ENCODE measurements at regions not wholly inside any gene's neighbourhood (a gene's known extent, or its start where the extent isn't known, plus 50 kb on each side); places are given as distances from the start of the nearest gene placed in this dataset.

DNA sequence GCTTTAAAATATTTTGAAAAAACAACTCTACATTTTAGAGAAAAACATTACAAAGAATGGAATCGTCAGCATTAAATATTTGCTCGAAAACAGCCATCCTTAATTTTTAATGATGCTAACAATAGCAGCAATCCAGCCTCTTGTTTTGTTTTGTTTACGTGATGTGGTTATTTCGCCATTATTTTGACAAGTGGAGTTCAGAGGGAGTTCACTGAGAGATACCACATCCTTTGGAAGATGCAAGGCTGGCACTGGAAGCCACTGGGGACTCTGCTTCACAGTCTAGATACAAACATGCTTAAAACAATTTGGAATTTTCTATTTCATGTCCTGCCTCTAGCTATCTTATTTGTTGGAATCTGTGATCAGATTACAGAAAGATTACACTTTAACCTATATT lies 556.3 kb downstream of the PCDH17 start:
- DNase-seq (ENCODE audit: extremely low read depth, low read depth): no peak
- TF ChIP-seq, protein P1, sequence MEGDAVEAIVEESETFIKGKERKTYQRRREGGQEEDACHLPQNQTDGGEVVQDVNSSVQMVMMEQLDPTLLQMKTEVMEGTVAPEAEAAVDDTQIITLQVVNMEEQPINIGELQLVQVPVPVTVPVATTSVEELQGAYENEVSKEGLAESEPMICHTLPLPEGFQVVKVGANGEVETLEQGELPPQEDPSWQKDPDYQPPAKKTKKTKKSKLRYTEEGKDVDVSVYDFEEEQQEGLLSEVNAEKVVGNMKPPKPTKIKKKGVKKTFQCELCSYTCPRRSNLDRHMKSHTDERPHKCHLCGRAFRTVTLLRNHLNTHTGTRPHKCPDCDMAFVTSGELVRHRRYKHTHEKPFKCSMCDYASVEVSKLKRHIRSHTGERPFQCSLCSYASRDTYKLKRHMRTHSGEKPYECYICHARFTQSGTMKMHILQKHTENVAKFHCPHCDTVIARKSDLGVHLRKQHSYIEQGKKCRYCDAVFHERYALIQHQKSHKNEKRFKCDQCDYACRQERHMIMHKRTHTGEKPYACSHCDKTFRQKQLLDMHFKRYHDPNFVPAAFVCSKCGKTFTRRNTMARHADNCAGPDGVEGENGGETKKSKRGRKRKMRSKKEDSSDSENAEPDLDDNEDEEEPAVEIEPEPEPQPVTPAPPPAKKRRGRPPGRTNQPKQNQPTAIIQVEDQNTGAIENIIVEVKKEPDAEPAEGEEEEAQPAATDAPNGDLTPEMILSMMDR (IDR thresholded peaks at IDR 0.05; ENCODE audit: low read depth, low read length): no peak

DNA sequence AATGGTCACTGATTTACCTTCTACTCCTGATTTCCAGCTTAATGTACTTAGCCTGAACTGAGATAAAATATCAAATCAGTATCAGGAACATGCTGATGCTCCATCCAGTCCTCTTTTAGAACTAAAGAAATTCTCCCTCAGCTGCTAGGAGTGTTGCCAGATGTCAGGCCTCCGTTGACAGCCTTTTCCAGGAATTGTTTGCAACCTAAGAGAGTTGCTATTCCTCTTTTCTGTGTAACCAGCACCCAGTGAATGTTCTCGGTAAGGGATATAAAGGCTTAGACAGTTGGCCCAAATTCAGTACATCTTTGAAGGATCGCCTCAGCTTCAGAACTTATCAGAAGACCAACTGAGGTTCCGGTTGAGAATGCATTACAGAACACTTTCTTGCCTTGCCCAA lies 559.0 kb downstream of the PCDH17 start:
- no peak for DNase-seq (ENCODE audit: extremely low read depth, low read depth)

DNA sequence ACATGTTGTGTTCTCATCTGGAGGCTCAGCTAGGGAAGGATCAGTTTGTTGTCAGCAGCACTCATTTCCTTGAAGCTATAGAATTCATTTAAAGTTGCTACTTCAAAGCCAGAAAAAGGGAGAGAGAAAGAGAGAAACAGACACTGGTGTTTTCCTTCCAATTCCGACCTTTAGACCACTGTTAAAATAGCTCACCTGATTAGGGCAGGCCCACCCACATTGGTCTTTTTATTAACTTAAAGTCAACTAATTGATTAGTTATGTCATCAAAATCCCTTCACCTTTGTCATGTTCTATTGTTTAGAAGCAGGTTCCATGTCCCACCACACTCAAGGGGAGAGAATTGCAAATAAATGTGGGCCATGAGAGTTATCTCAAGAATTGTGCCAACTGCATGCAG lies 560.2 kb downstream of the PCDH17 start:
- TF ChIP-seq, protein P1 (IDR thresholded peaks at IDR 0.05; ENCODE audit: low read depth, low read length): no peak
- no peak for DNase-seq (ENCODE audit: extremely low read depth, low read depth)

More for the DNA sequence above, 559.0 kb downstream of the PCDH17 start:
- TF ChIP-seq, protein P1 (IDR thresholded peaks at IDR 0.05; ENCODE audit: low read depth, low read length): no peak

DNA sequence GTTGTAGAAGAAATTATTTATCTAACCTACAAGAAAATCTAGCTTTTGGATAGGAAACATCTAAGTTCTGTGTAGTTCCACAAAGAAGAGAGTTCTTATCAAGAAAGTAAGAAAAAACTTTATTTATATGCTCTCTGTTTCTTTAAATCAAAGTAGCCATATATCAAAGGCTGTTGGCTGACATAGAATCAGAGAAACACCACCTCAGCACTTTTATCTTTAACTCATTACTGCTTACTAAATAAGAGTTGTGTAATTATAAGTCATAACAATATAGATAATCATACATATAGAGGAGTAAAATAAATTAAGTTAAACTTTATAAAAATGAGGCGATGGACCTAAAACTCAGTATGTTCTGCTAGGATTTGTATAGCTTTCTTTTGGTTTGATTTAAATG lies 570.6 kb downstream of the PCDH17 start:
- TF ChIP-seq, protein P1 (IDR thresholded peaks at IDR 0.05; ENCODE audit: low read depth, low read length): no peak
- DNase-seq (ENCODE audit: extremely low read depth, low read depth): no peak

DNA sequence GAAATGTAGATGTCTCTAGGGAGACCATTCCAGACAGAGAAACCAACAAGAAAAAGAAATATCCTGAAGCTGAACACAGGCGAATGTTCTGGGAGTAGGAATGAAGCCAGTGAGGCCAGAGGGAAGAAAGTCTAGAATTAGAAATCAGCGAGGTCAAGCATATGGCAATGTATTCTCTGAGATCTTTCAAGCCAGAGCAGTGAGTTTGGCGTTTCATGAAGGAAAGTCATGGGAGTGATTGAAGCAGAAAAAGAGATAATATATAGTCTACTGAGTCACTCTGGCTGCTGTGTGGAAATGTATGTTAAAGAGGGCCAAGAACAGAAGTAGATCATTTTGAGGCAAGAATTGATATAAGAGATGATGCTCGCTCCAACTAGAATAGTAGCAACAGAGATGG lies 576.0 kb downstream of the PCDH17 start:
- no peak for DNase-seq (ENCODE audit: extremely low read depth, low read depth)
- TF ChIP-seq, protein P1 (IDR thresholded peaks at IDR 0.05; ENCODE audit: low read depth, low read length): no peak

DNA sequence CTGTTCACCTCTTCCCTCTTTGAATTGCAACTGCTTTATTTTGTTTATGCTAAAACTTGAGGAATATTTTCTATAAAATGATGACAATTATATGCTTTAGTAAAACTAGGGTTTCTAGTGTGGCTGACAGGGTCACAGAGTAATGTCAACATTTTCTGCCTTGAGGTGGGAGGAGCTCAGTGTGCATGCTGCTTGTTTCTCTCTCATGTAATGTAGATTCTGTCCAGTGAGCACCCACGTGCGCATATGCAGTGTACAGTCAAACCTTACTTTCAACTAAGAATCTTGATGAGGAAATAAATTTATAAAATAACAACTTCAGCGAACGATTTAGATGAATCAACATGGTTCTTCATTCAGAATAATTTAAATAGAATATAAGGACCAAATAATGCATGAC lies 603.9 kb downstream of the PCDH17 start:
- no peak for DNase-seq (ENCODE audit: extremely low read depth, low read depth)
- TF ChIP-seq, protein P1 (IDR thresholded peaks at IDR 0.05; ENCODE audit: low read depth, low read length): no peak

DNA sequence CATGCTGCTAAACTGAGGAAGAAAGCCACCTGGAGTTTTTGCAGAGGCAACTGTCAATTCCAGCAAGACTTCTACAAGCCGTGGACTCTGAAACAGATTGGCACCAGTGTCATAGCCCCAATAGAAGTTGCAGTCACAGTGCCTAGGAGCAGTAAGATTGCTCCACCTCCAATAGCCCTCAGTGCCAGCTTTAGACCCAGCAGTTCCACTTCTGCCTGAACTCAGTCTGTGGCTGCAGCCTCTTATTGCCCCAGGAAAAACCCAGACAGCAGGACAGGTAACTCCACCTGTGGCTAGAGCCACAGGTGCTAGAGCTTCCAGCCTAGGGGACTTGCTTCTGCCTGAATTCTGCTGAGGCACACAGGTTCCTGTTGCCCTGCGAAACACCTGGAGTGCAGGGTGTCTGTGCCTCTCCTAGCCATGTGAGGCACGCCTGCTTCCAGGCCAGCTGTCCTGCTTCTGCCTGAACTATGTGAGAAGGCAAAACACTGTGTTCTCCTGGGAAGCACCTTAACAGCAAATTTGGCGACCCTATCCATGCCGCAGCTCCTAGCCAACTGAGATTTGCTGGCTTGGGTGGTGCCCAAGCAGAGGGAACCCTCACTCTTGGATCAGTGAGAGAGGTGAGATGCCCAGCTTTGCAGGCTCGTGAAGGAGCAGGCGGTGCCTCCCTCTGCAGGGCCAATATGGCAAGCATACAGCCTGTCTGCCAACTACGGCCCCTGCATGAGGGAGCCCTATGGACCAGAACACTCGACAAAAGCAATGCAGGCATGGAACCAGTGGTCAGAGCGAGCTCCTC lies 607.6 kb downstream of the PCDH17 start:
- TF ChIP-seq, protein P1 (IDR thresholded peaks at IDR 0.05; ENCODE audit: low read depth, low read length): no peak
- DNase-seq (ENCODE audit: extremely low read depth, low read depth): no peak

Measured in AG09319 (cell line).